ENCODE measurements at regions not wholly inside any gene's neighbourhood (a gene's known extent, or its start where the extent isn't known, plus 50 kb on each side); places are given as distances from the start of the nearest gene placed in this dataset.

- Histone ChIP-seq H3K27me3 (ENCODE audit: control insufficient read depth, low read length) (no peaks in the 10 kb centered on the region), H3F3A (ENCODE audit: control insufficient read depth, insufficient read depth) (no peaks in the 10 kb centered on the region), H3K4me1 (ENCODE audit: control insufficient read depth, low read length) (no peaks in the 10 kb centered on the region), H3K36me3 (ENCODE audit: control insufficient read depth, low read length) (no peaks in the 10 kb centered on the region), H3K79me2 (ENCODE audit: control insufficient read depth, low read length) (no peaks in the 10 kb centered on the region), H3K4me2 (ENCODE audit: low read length) (no peak overlapping the region), H3K4me3 (ENCODE audit: low read length) (no peak overlapping the region), H3K9me3 (ENCODE audit: control insufficient read depth, insufficient read depth, low read length) (no peaks in the 10 kb centered on the region), H4K20me1 (ENCODE audit: control insufficient read depth, insufficient read depth, low read depth, low read length) (no peaks in the 10 kb centered on the region), H3K27ac (ENCODE audit: low read depth, low read length) (no peak overlapping the region), H3K9me2 (replicated peaks; ENCODE audit: control insufficient read depth, low read length) (no peaks in the 10 kb centered on the region)
- no peak for TF ChIP-seq CTCF (IDR thresholded peaks at IDR 0.05; ENCODE audit: low read depth, low read length, poor library complexity, severe bottlenecking)
- no peak for TF ChIP-seq EZH2phosphoT487 (IDR thresholded peaks at IDR 0.05; ENCODE audit: borderline replicate concordance, low read length)
Observed at GRCh38 chr1:244236721-244237120, 185.6 kb downstream of the ZBTB18 start.

- Histone ChIP-seq H4K20me1 (ENCODE audit: control insufficient read depth, insufficient read depth, low read depth, low read length) (no peaks in the 10 kb centered on the region), H3K9me2 (replicated peaks; ENCODE audit: control insufficient read depth, low read length) (no peaks in the 10 kb centered on the region), H3K27ac (ENCODE audit: low read depth, low read length) (no peak overlapping the region), H3K9me3 (ENCODE audit: control insufficient read depth, insufficient read depth, low read length) (no peaks in the 10 kb centered on the region), H3K4me1 (ENCODE audit: control insufficient read depth, low read length) (no peaks in the 10 kb centered on the region), H3K36me3 (ENCODE audit: control insufficient read depth, low read length) (no peaks in the 10 kb centered on the region), H3F3A (ENCODE audit: control insufficient read depth, insufficient read depth) (no peaks in the 10 kb centered on the region), H3K4me2 (ENCODE audit: low read length) (no peak overlapping the region), H3K4me3 (ENCODE audit: low read length) (no peak overlapping the region), H3K27me3 (ENCODE audit: control insufficient read depth, low read length) (no peaks in the 10 kb centered on the region), H3K79me2 (ENCODE audit: control insufficient read depth, low read length) (no peaks in the 10 kb centered on the region)
- TF ChIP-seq CTCF (IDR thresholded peaks at IDR 0.05; ENCODE audit: low read depth, low read length, poor library complexity, severe bottlenecking) (no peak), EZH2phosphoT487 (IDR thresholded peaks at IDR 0.05; ENCODE audit: borderline replicate concordance, low read length) (no peak)
Observed at GRCh38 chr1:244237445-244237844, 186.4 kb downstream of the ZBTB18 start.

GRCh38 chr1:244239261-244239770, 188.2 kb downstream of the ZBTB18 start:
- TF ChIP-seq EZH2phosphoT487 (IDR thresholded peaks at IDR 0.05; ENCODE audit: borderline replicate concordance, low read length) (no peak), CTCF (IDR thresholded peaks at IDR 0.05; ENCODE audit: low read depth, low read length, poor library complexity, severe bottlenecking) (no peak)
- no peaks in the 10 kb centered on the region for H3K4me1 ChIP-seq (ENCODE audit: control insufficient read depth, low read length)
- no peak overlapping the region for H3K4me2 ChIP-seq (ENCODE audit: low read length)
- H3K36me3 ChIP-seq (ENCODE audit: control insufficient read depth, low read length): no peaks in the 10 kb centered on the region
- H3K27ac ChIP-seq (ENCODE audit: low read depth, low read length): no peak overlapping the region
- no peaks in the 10 kb centered on the region for H3F3A ChIP-seq (ENCODE audit: control insufficient read depth, insufficient read depth)
- H3K9me3 ChIP-seq (ENCODE audit: control insufficient read depth, insufficient read depth, low read length): no peaks in the 10 kb centered on the region
- H3K9me2 ChIP-seq (replicated peaks; ENCODE audit: control insufficient read depth, low read length): no peaks in the 10 kb centered on the region
- H3K79me2 ChIP-seq (ENCODE audit: control insufficient read depth, low read length): no peaks in the 10 kb centered on the region
- H3K27me3 ChIP-seq (ENCODE audit: control insufficient read depth, low read length): peaks cover 2% of the 10 kb centered on the region; the same call in 1 of the 2 replicates
- H4K20me1 ChIP-seq (ENCODE audit: control insufficient read depth, insufficient read depth, low read depth, low read length): no peaks in the 10 kb centered on the region
- H3K4me3 ChIP-seq (ENCODE audit: low read length): no peak overlapping the region
